ENCODE measurements at regions not wholly inside any gene's neighbourhood (a gene's known extent, or its start where the extent isn't known, plus 50 kb on each side); places are given as distances from the start of the nearest gene placed in this dataset.
"Not testable (repeated sequence)": the region's sequence is repeated elsewhere in the genome, so short reads cannot be mapped to it uniquely, and the experiment has no call there.

DNA sequence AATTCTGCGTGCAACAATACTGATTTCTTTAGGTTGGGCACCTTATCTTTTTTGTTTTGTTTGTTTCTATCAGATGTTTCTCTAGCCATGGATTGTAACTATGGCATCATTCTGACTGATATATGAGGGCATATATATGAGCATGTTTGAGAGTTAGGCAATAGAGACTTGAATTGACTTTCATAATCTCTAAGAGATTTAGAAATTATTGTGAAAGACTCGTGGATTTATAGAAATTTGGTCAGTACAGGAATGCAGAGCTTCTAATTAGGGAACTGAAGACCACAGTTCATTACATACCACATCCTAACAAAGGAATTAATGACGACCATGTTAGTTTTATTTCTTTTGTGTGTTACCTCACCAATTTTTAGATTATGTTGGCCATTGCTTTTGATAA, 546.0 kb upstream of the GRAMD2B start:
- no peak for FAIRE-seq
- DNase-seq (ENCODE audit: low spot score in 2 of 2), result no peak

DNA sequence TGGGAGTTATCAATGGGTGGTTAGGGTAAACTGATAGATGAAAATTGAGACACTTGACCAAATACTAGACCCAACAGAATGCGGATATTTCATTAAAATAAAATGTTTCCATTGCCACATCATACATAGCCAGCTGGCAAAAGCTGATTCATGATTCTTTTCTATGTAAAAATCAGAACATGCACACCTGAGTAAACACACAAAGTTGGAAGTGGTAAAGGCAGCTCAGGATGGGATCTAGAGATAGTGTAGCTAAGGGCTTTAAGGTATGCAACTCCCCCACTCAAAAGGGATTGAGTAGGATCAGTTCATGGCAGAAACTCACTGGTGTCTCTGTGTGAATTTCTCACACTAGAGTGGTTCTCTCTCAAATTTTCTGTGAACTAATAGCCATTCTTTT, 541.1 kb upstream of the GRAMD2B start:
- no peak for DNase-seq (ENCODE audit: low spot score in 2 of 2)
- FAIRE-seq, result no peak

GRCh38 chr5:125883223-125883622, 540.0 kb upstream of the GRAMD2B start:
- no peak for FAIRE-seq

DNA sequence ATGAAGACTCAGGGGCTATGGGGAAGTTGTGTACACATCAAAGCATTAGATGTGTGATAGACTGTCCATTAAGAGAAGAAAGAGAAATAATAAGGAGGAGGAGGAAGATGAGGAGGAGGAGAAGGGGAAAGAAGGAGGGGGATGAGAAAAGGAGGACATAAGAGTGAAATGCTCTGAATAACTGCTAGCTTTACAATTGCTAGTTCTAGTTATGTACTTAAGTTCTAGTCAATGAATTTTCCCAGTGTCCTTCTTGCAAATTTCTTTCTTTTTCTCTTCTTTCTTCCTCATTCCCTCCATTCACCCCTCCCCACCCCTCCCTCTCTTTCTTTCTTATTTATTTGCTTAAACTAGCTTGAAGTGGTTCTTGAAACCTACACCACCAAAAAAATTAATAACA, 534.9 kb upstream of the GRAMD2B start:
- DNase-seq (ENCODE audit: low spot score in 2 of 2) (no peak), FAIRE-seq (no peak)

More at GRCh38 chr5:125883223-125883622, 540.0 kb upstream of the GRAMD2B start:
- no peak for DNase-seq (ENCODE audit: low spot score in 2 of 2)

- DNase-seq (ENCODE audit: low spot score in 2 of 2) (no peak), FAIRE-seq (no peak)
These were observed 532.7 kb upstream of the GRAMD2B start for GRCh38 chr5:125890511-125890931.

GRCh38 chr5:125891061-125891725, 532.0 kb upstream of the GRAMD2B start:
- DNase-seq (ENCODE audit: low spot score in 2 of 2), result no peak
- no peak for FAIRE-seq

DNA sequence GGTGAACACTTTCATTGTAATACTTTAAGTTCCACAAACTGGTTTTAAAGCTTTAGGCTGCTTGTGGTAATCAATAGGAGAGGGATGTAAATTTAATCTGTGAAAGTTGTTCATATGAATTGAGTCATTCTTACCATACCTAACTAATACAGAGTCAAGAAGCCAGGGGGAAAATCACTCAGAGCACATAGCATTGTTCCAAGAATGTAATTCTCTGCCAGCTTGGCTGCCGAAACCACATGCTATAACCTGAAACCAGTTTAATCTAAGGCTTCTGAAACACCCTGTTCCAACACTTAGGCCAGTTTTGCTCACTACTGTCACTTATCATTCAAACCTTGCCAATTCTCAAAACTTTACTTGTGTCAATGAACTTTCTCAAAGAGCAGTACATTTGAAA, 528.8 kb upstream of the GRAMD2B start:
- no peak for FAIRE-seq
- no peak for DNase-seq (ENCODE audit: low spot score in 2 of 2)

DNA sequence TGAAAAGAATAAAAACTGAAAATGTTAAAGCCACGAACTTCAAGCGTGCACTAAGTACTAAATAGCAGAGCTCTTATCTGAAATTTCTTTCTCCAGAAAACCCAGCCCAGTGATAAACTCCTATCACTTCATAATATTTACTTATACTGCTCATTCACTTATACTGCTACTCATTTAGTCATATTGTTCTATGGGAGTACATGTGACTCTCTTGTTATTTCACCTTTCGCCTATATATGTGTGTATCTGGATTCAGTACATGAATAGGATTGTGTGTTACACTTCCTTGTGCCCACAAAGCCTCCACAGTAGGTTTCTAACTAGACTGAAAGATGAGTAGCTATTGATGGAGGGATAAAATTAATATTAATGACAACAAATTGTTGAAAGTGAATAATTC, 526.8 kb upstream of the GRAMD2B start:
- FAIRE-seq (no peak), DNase-seq (ENCODE audit: low spot score in 2 of 2) (no peak)

GRCh38 chr5:125897089-125897488, 526.1 kb upstream of the GRAMD2B start:
- FAIRE-seq (no peak), DNase-seq (ENCODE audit: low spot score in 2 of 2) (no peak)

DNA sequence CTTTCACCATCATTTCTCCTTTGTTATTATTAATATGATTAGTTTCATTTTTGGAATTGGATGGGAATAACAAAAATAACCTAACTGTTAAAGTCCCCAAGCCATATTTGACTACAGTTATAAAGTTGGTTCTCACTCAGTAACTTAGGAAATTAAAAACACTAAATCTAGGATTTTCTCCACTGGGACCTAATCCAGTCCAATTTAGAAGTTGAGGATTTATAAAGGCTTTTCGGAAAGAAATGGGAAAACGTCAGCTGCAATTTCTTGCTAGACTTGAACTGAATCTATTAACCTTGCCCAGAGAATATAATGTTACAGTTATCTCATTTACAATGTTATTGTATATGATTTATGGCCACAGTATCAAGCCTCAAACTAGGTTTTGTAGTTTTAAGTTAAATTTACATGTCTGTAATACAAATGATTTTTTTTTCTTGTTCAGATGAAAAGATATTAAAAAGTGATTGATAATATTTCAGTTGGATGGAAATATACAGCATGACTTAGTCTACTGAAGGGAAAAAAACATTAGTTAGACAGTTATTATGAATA, 524.3 kb upstream of the GRAMD2B start:
- FAIRE-seq, result no peak
- no peak for DNase-seq (ENCODE audit: low spot score in 2 of 2)

- no peak for DNase-seq (ENCODE audit: low spot score in 2 of 2)
- no peak for FAIRE-seq
These were observed 511.2 kb upstream of the GRAMD2B start for GRCh38 chr5:125912028-125912427.

DNA sequence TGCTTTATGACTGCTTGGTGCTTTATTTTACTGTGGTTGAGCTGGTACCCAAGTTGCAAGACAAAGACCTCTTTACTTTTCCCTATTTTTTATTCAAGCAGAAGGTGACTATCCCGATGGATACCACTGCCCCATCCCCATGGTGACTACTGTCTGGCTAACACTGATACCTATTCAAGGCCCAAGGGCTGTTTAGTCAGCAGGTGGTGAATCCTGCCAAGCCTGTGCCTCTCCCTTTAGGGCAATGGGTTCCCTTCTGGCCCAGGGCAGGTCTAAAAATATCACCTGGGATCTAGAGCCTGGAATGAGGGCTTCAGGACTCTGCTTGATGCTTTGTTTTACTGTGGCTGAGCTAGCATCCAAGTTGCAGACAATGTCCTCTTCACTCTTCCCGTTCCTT, 510.0 kb upstream of the GRAMD2B start:
- DNase-seq (ENCODE audit: low spot score in 2 of 2), result no peak
- FAIRE-seq, result no peak

GRCh38 chr5:125914471-125914870, 508.7 kb upstream of the GRAMD2B start:
- DNase-seq (ENCODE audit: low spot score in 2 of 2) (no peak), FAIRE-seq (no peak)

DNA sequence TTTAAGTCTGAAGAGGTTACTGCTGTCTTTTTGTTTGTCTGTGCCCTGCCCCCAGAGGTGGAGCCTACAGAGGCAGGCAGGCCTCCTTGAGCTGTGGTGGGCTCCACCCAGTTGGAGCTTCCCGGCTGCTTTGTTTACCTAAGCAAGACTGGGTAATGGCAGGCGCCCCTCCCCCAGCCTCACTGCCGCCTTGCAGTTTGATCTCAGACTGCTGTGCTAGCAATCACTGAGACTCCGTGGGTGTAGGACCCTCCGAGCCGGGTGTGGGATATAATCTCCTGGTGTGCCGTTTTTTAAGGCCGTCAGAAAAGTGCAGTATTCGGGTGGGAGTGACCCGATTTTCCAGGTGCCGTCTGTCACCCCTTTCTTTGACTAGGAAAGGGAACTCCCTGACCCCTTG, 499.3 kb upstream of the GRAMD2B start:
- not testable (repeated sequence) for DNase-seq (ENCODE audit: low spot score in 2 of 2); FAIRE-seq

DNA sequence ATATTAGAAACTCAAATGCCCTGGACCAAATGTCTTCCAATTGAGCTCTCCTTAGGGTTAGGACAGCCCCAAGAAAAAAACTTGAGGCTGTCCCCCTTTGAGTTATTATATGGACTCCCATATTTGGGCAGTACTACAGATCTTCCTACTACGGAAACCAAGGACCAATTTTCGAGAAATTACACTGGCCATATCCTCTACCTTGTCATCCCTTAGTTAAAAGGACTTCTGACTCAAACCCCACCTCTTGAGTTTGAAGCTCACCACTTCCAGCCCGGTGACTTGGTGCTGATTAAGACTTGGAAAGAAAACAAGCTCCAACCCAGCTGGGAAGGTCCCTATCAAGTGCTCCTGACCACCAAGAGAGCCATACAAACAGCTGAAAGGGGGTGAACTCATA, 497.0 kb upstream of the GRAMD2B start:
- no peak for DNase-seq (ENCODE audit: low spot score in 2 of 2)
- no peak for FAIRE-seq

DNA sequence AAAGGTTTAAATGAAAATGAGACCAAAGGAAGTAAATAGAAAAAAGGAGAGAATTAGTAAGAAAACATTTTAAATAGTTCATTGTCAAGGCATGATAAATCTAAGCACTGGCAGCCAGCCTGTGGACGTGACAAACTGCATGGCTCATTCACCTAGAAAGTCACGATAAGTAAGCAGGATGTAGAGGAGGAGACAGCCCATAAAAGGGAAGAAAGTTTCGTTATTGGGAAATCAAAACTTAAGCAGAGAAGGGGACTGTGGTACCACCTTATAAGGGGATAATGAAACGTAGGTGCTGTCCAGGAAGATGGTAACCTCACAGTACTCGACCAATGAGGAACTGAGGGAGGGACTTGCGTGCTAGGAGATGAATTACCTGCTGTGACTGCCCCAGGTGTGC, 494.5 kb upstream of the GRAMD2B start:
- DNase-seq (ENCODE audit: low spot score in 2 of 2) (no peak), FAIRE-seq (no peak)

- FAIRE-seq (no peak), DNase-seq (ENCODE audit: low spot score in 2 of 2) (no peak)
These were observed 473.1 kb upstream of the GRAMD2B start for GRCh38 chr5:125950012-125950615.

DNA sequence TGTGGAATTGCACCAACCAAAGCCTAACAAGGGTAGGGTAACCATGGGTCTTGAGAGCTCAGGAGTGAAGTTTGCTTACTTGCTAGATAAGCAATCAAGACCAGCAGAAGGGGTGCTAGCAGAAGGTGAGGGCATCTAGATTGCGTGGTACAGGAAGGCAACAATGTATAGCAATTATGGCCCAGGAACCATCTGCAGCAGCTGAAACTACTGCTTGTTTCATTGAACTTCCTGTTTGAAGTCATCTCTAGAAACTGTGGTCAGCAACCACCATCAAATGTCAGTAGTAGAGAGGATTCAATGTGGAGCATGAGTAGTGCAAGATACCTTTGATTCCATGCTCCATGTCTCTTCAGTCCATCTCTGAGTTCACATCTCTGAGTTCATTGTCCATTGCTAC, 462.1 kb upstream of the GRAMD2B start:
- no peak for FAIRE-seq

DNA sequence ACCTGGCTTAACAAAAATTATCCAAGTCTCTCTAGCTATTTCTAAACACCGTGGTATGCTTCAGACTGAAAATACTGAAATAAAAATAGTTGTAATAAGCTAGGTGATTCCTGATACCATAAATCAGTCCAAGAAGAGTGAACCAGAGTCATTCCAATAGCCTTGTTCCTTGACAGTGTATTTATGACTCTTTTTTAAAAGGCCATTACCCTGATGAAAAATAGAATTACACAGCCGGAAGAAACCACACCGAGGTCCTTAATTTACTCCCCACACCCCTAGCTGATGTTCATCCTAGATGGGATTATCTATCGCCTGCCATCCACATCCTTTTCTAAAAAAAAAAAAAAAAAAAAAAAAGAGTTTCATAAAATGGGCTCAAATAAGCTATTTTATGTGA, 457.6 kb upstream of the GRAMD2B start:
- FAIRE-seq (no peak), DNase-seq (ENCODE audit: low spot score in 2 of 2) (no peak)

More for the DNA sequence above, 462.1 kb upstream of the GRAMD2B start:
- DNase-seq (ENCODE audit: low spot score in 2 of 2), result no peak

DNA sequence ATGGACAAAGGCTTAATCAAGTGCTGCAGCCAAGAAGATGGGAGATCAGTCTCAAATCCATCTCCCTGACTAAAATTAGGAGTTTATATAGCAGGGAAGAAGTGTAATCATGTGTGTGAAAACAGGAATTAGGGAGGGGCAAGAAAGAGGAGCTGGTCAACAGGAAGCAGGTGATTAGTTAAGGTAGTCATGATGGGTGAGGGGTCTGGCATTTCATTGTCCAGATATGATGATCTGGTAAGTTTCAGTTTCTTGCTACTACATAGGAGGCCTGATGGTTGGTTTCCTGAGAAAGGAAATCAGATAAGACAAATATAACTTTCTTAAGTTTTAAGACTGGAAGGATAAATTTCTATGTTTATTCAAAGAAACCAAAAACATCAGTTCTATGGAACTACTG, 455.6 kb upstream of the GRAMD2B start:
- FAIRE-seq, result no peak
- DNase-seq (ENCODE audit: low spot score in 2 of 2), result no peak

DNA sequence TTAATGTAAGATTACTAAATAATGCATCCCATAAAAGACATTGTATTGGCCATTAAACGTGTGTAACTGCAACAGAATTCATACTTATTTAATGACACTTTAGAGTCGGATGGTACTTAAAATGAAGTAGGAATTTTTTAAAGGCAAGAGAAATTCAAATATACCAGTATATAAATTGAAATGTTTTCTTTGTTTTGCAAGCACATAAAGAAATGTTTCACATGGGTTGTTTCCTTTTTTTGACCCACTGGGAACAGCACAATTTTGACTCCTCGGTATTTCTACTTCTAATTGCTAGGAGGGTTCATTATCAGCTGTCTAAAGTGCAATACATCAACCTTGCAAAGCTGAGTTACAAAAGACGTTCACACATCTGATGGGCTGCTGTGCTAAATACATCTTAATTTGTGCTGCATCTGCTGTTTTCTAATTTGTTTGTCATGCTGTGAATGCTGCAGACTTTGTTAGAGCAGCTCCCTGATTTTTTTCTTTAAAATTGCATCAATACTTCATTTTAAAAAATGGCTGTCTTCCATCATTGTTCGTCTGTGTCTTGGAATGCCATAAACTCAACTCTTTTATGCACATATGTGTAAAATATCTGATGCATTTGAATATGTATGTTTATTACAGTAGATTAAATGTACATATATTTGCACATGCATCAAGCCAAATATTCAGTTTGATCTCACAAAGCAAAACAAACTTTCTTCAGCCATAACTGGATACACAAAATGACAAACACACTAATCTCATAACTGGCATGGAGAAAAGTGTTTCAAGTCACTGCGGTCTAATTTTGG, 454.0 kb upstream of the GRAMD2B start:
- no peak for FAIRE-seq
- no peak for DNase-seq (ENCODE audit: low spot score in 2 of 2)

All from frontal cortex (tissue), 3 donors.